T-cell (primary cell): ENCODE measurements at regions not wholly inside any gene's neighbourhood (a gene's known extent, or its start where the extent isn't known, plus 50 kb on each side); places are given as distances from the start of the nearest gene placed in this dataset.

Source experiments
- ATAC-seq, 4 experiments: fragments of 200-7000 bp in 3 of 4; fragments of 150-1000 bp in 1 of 4; cut with Tn5 transposase; replicated peaks in 1 of 4; 1 replicate in 3 of 4; 2 replicates in 1 of 4; pipeline ENCODE4 v1.10.0; 2021; ENCODE audit warnings: moderate library complexity in 3 of 4, mild to moderate bottlenecking in 2 of 4, moderate number of reproducible peaks in 1 of 4
- CTCF ChIA-PET, 2 donors: fragments of 300-600 bp; sonication (Branson Sonifier 250); formaldehyde crosslinking; loops; one replicate each; lab custom pipeline; 2022; ENCODE audit warnings: antibody characterized with exemption in 2 of 2; lab: Charles Lee
- POLR2A ChIA-PET, 2 donors: fragments of 300-600 bp; sonication (Branson Sonifier 250); formaldehyde crosslinking; loops; one replicate each; lab custom pipeline; 2022; ENCODE audit warnings: antibody characterized with exemption in 2 of 2; lab: Charles Lee
- DNase-seq, 35 experiments: peaks; one replicate each; pipeline versions ENCODE4 v3.0.0 to v3.0.0-alpha.2; 2013 to 2023
- H3K27ac ChIP-seq: one replicate; pipeline ENCODE4 v1.5.1; 2013; ENCODE audit warnings: low read length
- H3K27me3 ChIP-seq, 2 experiments: replicated peaks in 1 of 2; 1 replicate in 1 of 2; 2 replicates in 1 of 2; pipeline versions ENCODE4 v1.6.1 to v1.7.0; 2013; ENCODE audit warnings: low read length in 1 of 2, mixed read lengths in 1 of 2; ENCODE audit not compliant: control insufficient read depth in 2 of 2, insufficient read depth in 2 of 2; ENCODE audit errors: extremely low read depth in 1 of 2
- H3K36me3 ChIP-seq, 2 donors: 1 replicate in 1 of 2; 2 replicates in 1 of 2; pipeline versions ENCODE4 v1.6.1 to v1.7.0; 2013; ENCODE audit warnings: low read length in 1 of 2; ENCODE audit not compliant: control insufficient read depth in 2 of 2, insufficient read depth in 1 of 2; ENCODE audit errors: extremely low read depth in 1 of 2
- H3K4me1 ChIP-seq, 2 experiments: 1 replicate in 1 of 2; 2 replicates in 1 of 2; pipeline versions ENCODE4 v1.6.1 to v1.7.0; 2013; ENCODE audit warnings: low read length in 2 of 2, mixed read lengths in 1 of 2; ENCODE audit not compliant: insufficient read depth in 2 of 2, control insufficient read depth in 1 of 2; ENCODE audit errors: extremely low read depth in 1 of 2
- H3K4me3 ChIP-seq, 2 donors: 1 replicate in 1 of 2; 2 replicates in 1 of 2; pipeline versions ENCODE4 v1.5.1 to v1.7.0; 2013; ENCODE audit warnings: mild to moderate bottlenecking in 2 of 2, low read length in 1 of 2, moderate library complexity in 1 of 2; ENCODE audit not compliant: control insufficient read depth in 1 of 2; ENCODE audit errors: extremely low read depth in 1 of 2
- H3K9me3 ChIP-seq: 2 replicates; pipeline ENCODE4 v1.7.0; 2013
- H3K27ac Mint-ChIP-seq, 2 donors: one replicate each; pipeline ENCODE4 v1.8.0; 2020 to 2021; ENCODE audit warnings: mild to moderate bottlenecking in 2 of 2, mixed read lengths in 2 of 2
- H3K27me3 Mint-ChIP-seq, 2 donors: one replicate each; pipeline ENCODE4 v1.8.0; 2021 to 2022; ENCODE audit warnings: mixed read lengths in 2 of 2
- H3K36me3 Mint-ChIP-seq: one replicate; pipeline ENCODE4 v1.8.0; 2021; ENCODE audit warnings: mixed read lengths
- H3K4me1 Mint-ChIP-seq, 3 donors: one replicate each; pipeline ENCODE4 v1.8.0; 2020 to 2022; ENCODE audit warnings: mixed read lengths in 3 of 3, mild to moderate bottlenecking in 1 of 3
- H3K4me3 Mint-ChIP-seq, 3 donors: one replicate each; pipeline ENCODE4 v1.8.0; 2020 to 2022; ENCODE audit warnings: mild to moderate bottlenecking in 3 of 3, mixed read lengths in 3 of 3, moderate library complexity in 3 of 3
- H3K9me3 Mint-ChIP-seq, 3 donors: one replicate each; pipeline ENCODE4 v1.8.0; 2020 to 2022; ENCODE audit warnings: mixed read lengths in 3 of 3
- WGBS: methylation state at CpG from one replicate; pipeline ENCODE4 v1.1.5; 2013; ENCODE audit warnings: missing lambda C conversion rate; ENCODE audit not compliant: insufficient coverage; 5-methylcytosine and 5-hydroxymethylcytosine counted together

GRCh38 chr21:28592205-28592865, 400.3 kb downstream of the LTN1 start:
- ATAC-seq (no peak), DNase-seq (no peak)
- H3K4me1 Mint-ChIP-seq, result no peaks in the 10 kb centered on the region
- peaks cover 14% of the 10 kb centered on the region for H3K36me3 Mint-ChIP-seq
- H3K9me3 ChIP-seq, result no peaks in the 10 kb centered on the region
- H3K36me3 ChIP-seq, result no peaks in the 10 kb centered on the region
- no peak overlapping the region for H3K4me3 ChIP-seq
- CTCF ChIA-PET, result no interaction called here
- H3K27me3 Mint-ChIP-seq, result no peaks in the 10 kb centered on the region
- POLR2A ChIA-PET, result no interaction called here
- H3K27ac Mint-ChIP-seq, result no peak overlapping the region
- peaks cover 0 to 3% (median 0%) of the 10 kb centered on the region in 3 donors for H3K9me3 Mint-ChIP-seq
- H3K4me3 Mint-ChIP-seq, result no peak overlapping the region
- no peaks in the 10 kb centered on the region for H3K27me3 ChIP-seq
- 33% methylated on average over 1 of the region's 6 CpGs for WGBS
- H3K4me1 ChIP-seq, result no peaks in the 10 kb centered on the region
- H3K27ac ChIP-seq, result no peak overlapping the region

DNA sequence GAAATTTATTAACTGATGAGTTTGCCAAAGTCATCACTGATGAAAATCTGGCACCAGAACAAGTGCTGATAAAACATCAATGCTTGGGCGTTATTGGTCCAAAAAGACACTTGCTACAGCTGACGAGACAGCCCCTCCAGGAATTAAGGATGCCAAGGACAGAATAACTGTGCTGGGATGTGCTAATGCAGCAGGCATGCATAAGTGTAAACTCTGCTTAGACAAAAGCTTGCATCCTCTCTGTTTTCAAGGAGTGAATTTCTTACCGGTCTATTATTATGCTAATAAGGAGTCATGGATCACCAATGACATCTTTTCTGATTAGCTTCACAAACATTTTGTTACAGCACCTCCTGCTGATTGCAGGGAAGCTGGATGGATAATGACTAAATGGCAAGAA, 402.0 kb downstream of the LTN1 start:
- Mint-ChIP-seq H3K36me3 (peaks cover 16% of the 10 kb centered on the region), H3K27me3 (no peaks in the 10 kb centered on the region), H3K4me1 (no peaks in the 10 kb centered on the region), H3K27ac (no peak overlapping the region), H3K4me3 (no peak overlapping the region), H3K9me3 (peaks cover 0 to 5% (median 3%) of the 10 kb centered on the region in 3 donors)
- 91% methylated on average over 2 of the region's 3 CpGs for WGBS
- Histone ChIP-seq H3K9me3 (no peaks in the 10 kb centered on the region), H3K36me3 (no peaks in the 10 kb centered on the region), H3K27ac (no peak overlapping the region), H3K4me3 (no peak overlapping the region), H3K4me1 (no peaks in the 10 kb centered on the region), H3K27me3 (no peaks in the 10 kb centered on the region)
- ATAC-seq (no peak), DNase-seq (no peak)
- ChIA-PET POLR2A (no interaction called here), CTCF (no interaction called here)

- Mint-ChIP-seq H3K27me3 (no peaks in the 10 kb centered on the region), H3K27ac (no peak overlapping the region), H3K4me1 (no peaks in the 10 kb centered on the region), H3K36me3 (peaks cover 21% of the 10 kb centered on the region), H3K9me3 (peaks cover 0 to 9% (median 8%) of the 10 kb centered on the region in 3 donors), H3K4me3 (no peak overlapping the region)
- no peaks in the 10 kb centered on the region for H3K4me1 ChIP-seq
- ChIA-PET CTCF (no interaction called here), POLR2A (no interaction called here)
- H3K9me3 ChIP-seq, result no peaks in the 10 kb centered on the region
- DNase-seq (no peak), ATAC-seq (no peak)
- H3K36me3 ChIP-seq, result no peaks in the 10 kb centered on the region
- no peak overlapping the region for H3K27ac ChIP-seq
- no peaks in the 10 kb centered on the region for H3K27me3 ChIP-seq
- H3K4me3 ChIP-seq, result no peak overlapping the region
- 45% methylated on average over 1 of the region's 2 CpGs for WGBS
Measured at GRCh38 chr21:28590026-28590425, 402.7 kb downstream of the LTN1 start.

- WGBS, result no CpG with 5 or more reads among the region's 1 CpG
- POLR2A ChIA-PET, result no interaction called here
- no peak for ATAC-seq
Measured at GRCh38 chr21:28588997-28589396, 403.7 kb downstream of the LTN1 start.

DNA sequence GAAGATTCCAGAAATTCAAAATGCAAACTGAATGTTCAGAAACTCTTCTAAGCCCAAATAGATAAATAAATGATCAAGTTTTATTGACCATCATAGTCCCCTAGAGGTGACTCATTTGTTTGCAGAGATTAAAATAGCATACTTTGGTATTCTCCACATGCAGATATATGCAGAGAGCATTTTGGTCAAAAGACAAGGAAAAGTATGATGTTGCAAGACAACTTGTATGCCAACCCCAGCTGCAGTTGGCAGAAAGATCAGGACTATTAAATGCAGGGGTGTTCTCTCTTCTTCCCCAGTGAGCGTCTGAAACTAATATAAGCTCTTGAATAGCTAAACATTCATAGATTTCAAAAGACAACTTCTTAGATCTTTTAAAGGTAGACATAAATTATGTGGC, 404.9 kb downstream of the LTN1 start:
- peaks cover 25% of the 10 kb centered on the region for H3K36me3 Mint-ChIP-seq
- H3K4me1 Mint-ChIP-seq, result no peaks in the 10 kb centered on the region
- no peak overlapping the region for H3K27ac ChIP-seq
- no CpG with 5 or more reads among the region's 1 CpG for WGBS
- CTCF ChIA-PET, result interaction anchor here in 1 of 2 donors (0.7 kb wide), 1 partner anchor 158 kb away, joined by 3 read pairs; no protein-coding TSS in a partner anchor
- H3K36me3 ChIP-seq, result no peaks in the 10 kb centered on the region
- H3K9me3 Mint-ChIP-seq, result peaks cover 0 to 9% (median 8%) of the 10 kb centered on the region in 3 donors
- H3K4me3 ChIP-seq, result no peak overlapping the region
- H3K27me3 Mint-ChIP-seq, result no peaks in the 10 kb centered on the region
- DNase-seq, result no peak
- no peaks in the 10 kb centered on the region for H3K4me1 ChIP-seq
- ATAC-seq, result no peak
- H3K27ac Mint-ChIP-seq, result no peak overlapping the region
- H3K4me3 Mint-ChIP-seq, result no peak overlapping the region
- no peaks in the 10 kb centered on the region for H3K9me3 ChIP-seq
- H3K27me3 ChIP-seq, result no peaks in the 10 kb centered on the region
- POLR2A ChIA-PET, result no interaction called here

More at GRCh38 chr21:28588997-28589396, 403.7 kb downstream of the LTN1 start:
- Histone ChIP-seq H3K27me3 (no peaks in the 10 kb centered on the region), H3K27ac (no peak overlapping the region), H3K4me3 (no peak overlapping the region), H3K36me3 (no peaks in the 10 kb centered on the region), H3K9me3 (no peaks in the 10 kb centered on the region), H3K4me1 (no peaks in the 10 kb centered on the region)
- H3K4me3 Mint-ChIP-seq, result no peak overlapping the region
- H3K36me3 Mint-ChIP-seq, result peaks cover 25% of the 10 kb centered on the region
- CTCF ChIA-PET, result no interaction called here
- peaks cover 0 to 9% (median 8%) of the 10 kb centered on the region in 3 donors for H3K9me3 Mint-ChIP-seq
- no peaks in the 10 kb centered on the region for H3K27me3 Mint-ChIP-seq
- no peak overlapping the region for H3K27ac Mint-ChIP-seq
- no peak for DNase-seq
- H3K4me1 Mint-ChIP-seq, result no peaks in the 10 kb centered on the region

DNA sequence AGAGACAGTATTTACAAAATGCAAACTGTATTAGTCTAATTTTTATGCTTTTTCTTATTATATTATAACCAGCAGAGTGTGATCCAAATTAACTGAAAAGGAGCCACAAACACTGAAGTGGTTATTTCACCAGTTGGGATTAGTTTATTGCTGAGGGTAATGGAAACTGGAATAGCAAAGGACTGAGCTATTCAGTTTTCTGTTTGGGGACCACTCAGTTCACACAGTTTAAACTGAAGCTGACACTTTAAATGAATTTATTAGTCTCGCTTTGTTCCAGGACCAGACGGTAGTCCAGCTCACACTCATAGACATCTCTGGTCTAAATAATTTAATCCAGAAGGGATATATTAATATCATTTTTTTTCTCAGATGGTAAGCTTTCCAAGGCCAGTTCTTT, 410.7 kb downstream of the LTN1 start:
- WGBS, result no CpG with 5 or more reads among the region's 2 CpGs
- POLR2A ChIA-PET, result no interaction called here
- CTCF ChIA-PET, result no interaction called here

More for the DNA sequence above, 410.7 kb downstream of the LTN1 start:
- Histone ChIP-seq H3K27me3 (no peaks in the 10 kb centered on the region), H3K36me3 (no peaks in the 10 kb centered on the region), H3K4me3 (no peak overlapping the region), H3K4me1 (no peaks in the 10 kb centered on the region), H3K27ac (no peak overlapping the region), H3K9me3 (no peaks in the 10 kb centered on the region)
- H3K4me3 Mint-ChIP-seq, result no peak overlapping the region
- H3K27ac Mint-ChIP-seq, result no peak overlapping the region
- ATAC-seq (no peak), DNase-seq (no peak)
- H3K4me1 Mint-ChIP-seq, result no peaks in the 10 kb centered on the region
- no peaks in the 10 kb centered on the region for H3K27me3 Mint-ChIP-seq
- peaks cover 28% of the 10 kb centered on the region for H3K36me3 Mint-ChIP-seq
- peaks cover 0 to 9% (median 8%) of the 10 kb centered on the region in 3 donors for H3K9me3 Mint-ChIP-seq
